ENCODE measurements at regions not wholly inside any gene's neighbourhood (a gene's known extent, or its start where the extent isn't known, plus 50 kb on each side); places are given as distances from the start of the nearest gene placed in this dataset.

GRCh38 chr5:56649569-56649968 lies 165.8 kb upstream of the MAP3K1 start:
- no peaks in the 10 kb centered on the region for H3K79me2 ChIP-seq (ENCODE audit: insufficient read depth, low read length)
- Mint-ChIP-seq H3K27me3 (ENCODE audit: low read depth) (peaks cover 2% of the 10 kb centered on the region), H3K4me3 (no peak overlapping the region), H3K9me3 (no peaks in the 10 kb centered on the region), H3K36me3 (ENCODE audit: insufficient read depth in 1 of 3, low read depth in 3 of 3) (no peaks in the 10 kb centered on the region), H3K27ac (no peak overlapping the region), H3K4me1 (peaks cover 9 to 13% of the 10 kb centered on the region in 2 experiments)
- no peak overlapping the region for H2BK5ac ChIP-seq (ENCODE audit: insufficient read length, low read length)
- no peaks in the 10 kb centered on the region for H3K27me3 ChIP-seq (ENCODE audit: insufficient read depth, low read length)
- no peak overlapping the region for H3K56ac ChIP-seq (ENCODE audit: insufficient read length, low read depth, low read length)
- no peak overlapping the region for H3T11ph ChIP-seq (ENCODE audit: low read length)
- H4K5ac ChIP-seq (ENCODE audit: insufficient read length, low read depth, low read length), result no peak overlapping the region
- H3K4me1 ChIP-seq (ENCODE audit: insufficient read depth, low read length), result no peaks in the 10 kb centered on the region; the same call in 1 of the 2 replicates
- H3K18ac ChIP-seq (ENCODE audit: insufficient read length, low read depth, low read length), result no peak overlapping the region
- H4K20me1 ChIP-seq (ENCODE audit: control insufficient read depth, insufficient read depth, insufficient read length), result no peaks in the 10 kb centered on the region
- no peak overlapping the region for H2BK12ac ChIP-seq (ENCODE audit: insufficient read length, low read depth, low read length)
- DNase-seq, result no peak
- no peak overlapping the region for H3K23ac ChIP-seq (ENCODE audit: insufficient read length, low read depth, low read length)
- H2AK5ac ChIP-seq (ENCODE audit: insufficient read length, low read length), result no peak overlapping the region
- H3K9me3 ChIP-seq (ENCODE audit: control insufficient read depth, low read depth, low read length), result no peaks in the 10 kb centered on the region
- no peak overlapping the region for H3K27ac ChIP-seq (ENCODE audit: insufficient read length, low read depth, low read length)
- no peaks in the 10 kb centered on the region for H3K23me2 ChIP-seq (ENCODE audit: insufficient read length, low read depth, low read length, poor library complexity, severe bottlenecking)
- no peak overlapping the region for H2BK120ac ChIP-seq (ENCODE audit: low read depth, low read length, poor library complexity, severe bottlenecking)
- WGBS (ENCODE audit: extremely low coverage, insufficient read length, low lambda C conversion rate), result no CpG with 5 or more reads among the region's 4 CpGs
- no peaks in the 10 kb centered on the region for H3K79me1 ChIP-seq (ENCODE audit: insufficient read depth, low read depth, low read length, poor library complexity, severe bottlenecking)
- no peak overlapping the region for H2BK20ac ChIP-seq (ENCODE audit: low read depth, low read length, poor library complexity, severe bottlenecking)
- no peak overlapping the region for H3K4ac ChIP-seq (ENCODE audit: low read depth, low read length)
- no peak overlapping the region for H2AFZ ChIP-seq (ENCODE audit: low read length)
- no peak overlapping the region for H3K9ac ChIP-seq (ENCODE audit: extremely low read depth, insufficient read length, low read length)
- no peak overlapping the region for H2BK15ac ChIP-seq (ENCODE audit: low read depth, low read length)
- H4K91ac ChIP-seq (ENCODE audit: insufficient read length, low read depth, low read length), result no peak overlapping the region
- H3K4me2 ChIP-seq (ENCODE audit: insufficient read depth, insufficient read length, low read length), result no peak overlapping the region
- no peak for TF ChIP-seq CTCF (conservative IDR thresholded peaks at IDR 0.05)
- no peak overlapping the region; the same call in 1 of the 2 replicates for H3K14ac ChIP-seq (ENCODE audit: insufficient read depth, low read length)
- no peak overlapping the region for H4K8ac ChIP-seq (replicated peaks; ENCODE audit: insufficient read length, low read depth, low read length)

Measured in H9 (cell line).